Omental fat pad (tissue), 3 donors: ENCODE measurements at regions not wholly inside any gene's neighbourhood (a gene's known extent, or its start where the extent isn't known, plus 50 kb on each side); places are given as distances from the start of the nearest gene placed in this dataset.

Experiments
- ATAC-seq: fragments of 150-250 bp; one replicate; pipeline ENCODE4 v1.9.1; 2016; ENCODE audit warnings: mild to moderate bottlenecking, moderate library complexity; ENCODE audit not compliant: low FRiP score
- DNase-seq: peaks from one replicate; pipeline ENCODE4 v3.0.0-alpha.2; 2019; ENCODE audit warnings: low spot score
- CTCF ChIP-seq, 3 donors: fragments of 450-650 bp; IDR thresholded peaks; one replicate each; pipeline ENCODE4 v1.5.1; 2016 to 2017; ENCODE audit warnings: antibody characterized with exemption in 3 of 3, mild to moderate bottlenecking in 3 of 3, moderate library complexity in 2 of 3

- no peak for TF ChIP-seq CTCF (IDR thresholded peaks at IDR 0.05)
Observed at GRCh38 chr3:56985878-56986277, 74.6 kb upstream of the SPATA12 start.

GRCh38 chr3:56985460-56985859 lies 75.0 kb upstream of the SPATA12 start:
- no peak for TF ChIP-seq CTCF (IDR thresholded peaks at IDR 0.05)
- DNase-seq, result no peak
- ATAC-seq, result no peak

More at GRCh38 chr3:56985878-56986277, 74.6 kb upstream of the SPATA12 start:
- ATAC-seq (no peak), DNase-seq (no peak)

- ATAC-seq, result no peak
- TF ChIP-seq CTCF (IDR thresholded peaks at IDR 0.05), result no peak
- no peak for DNase-seq
Observed at GRCh38 chr3:56983427-56983826, 77.0 kb upstream of the SPATA12 start.

GRCh38 chr3:56981445-56982230 lies 78.8 kb upstream of the SPATA12 start:
- DNase-seq (no peak), ATAC-seq (no peak)
- TF ChIP-seq CTCF (IDR thresholded peaks at IDR 0.05), result no peak

- ATAC-seq (peak; percentile 93), DNase-seq (peak; percentile 42)
- TF ChIP-seq CTCF (IDR thresholded peaks at IDR 0.05), result no peak
Observed at GRCh38 chr3:56980798-56981390, 79.6 kb upstream of the SPATA12 start.

GRCh38 chr3:56980243-56980642 lies 80.2 kb upstream of the SPATA12 start:
- no peak for DNase-seq
- TF ChIP-seq CTCF (IDR thresholded peaks at IDR 0.05), result no peak
- ATAC-seq, result no peak

- ATAC-seq (no peak), DNase-seq (no peak)
- no peak for TF ChIP-seq CTCF (IDR thresholded peaks at IDR 0.05)
Observed at GRCh38 chr3:56979791-56980190, 80.7 kb upstream of the SPATA12 start.
